ENCODE measurements at regions not wholly inside any gene's neighbourhood (a gene's known extent, or its start where the extent isn't known, plus 50 kb on each side); places are given as distances from the start of the nearest gene placed in this dataset.
"Not testable (repeated sequence)": the region's sequence is repeated elsewhere in the genome, so short reads cannot be mapped to it uniquely, and the experiment has no call there.

- no peak for DNase-seq (ENCODE audit: low read depth)
Observed at GRCh38 chr7:110442381-110442837, 648.5 kb upstream of the LRRN3 start.

GRCh38 chr7:110446658-110447057 is 644.3 kb upstream of the LRRN3 start:
- DNase-seq (ENCODE audit: low read depth) = no peak

GRCh38 chr7:110448918-110449317 is 642.0 kb upstream of the LRRN3 start:
- no peak for DNase-seq (ENCODE audit: low read depth)

- no peak for DNase-seq (ENCODE audit: low read depth)
Observed at GRCh38 chr7:110454713-110455112, 636.2 kb upstream of the LRRN3 start.

- DNase-seq (ENCODE audit: low read depth) = no peak
Observed at GRCh38 chr7:110461621-110462020, 629.3 kb upstream of the LRRN3 start.

GRCh38 chr7:110470420-110470819 is 620.5 kb upstream of the LRRN3 start:
- no peak for DNase-seq (ENCODE audit: low read depth)

GRCh38 chr7:110472419-110472818 is 618.5 kb upstream of the LRRN3 start:
- DNase-seq (ENCODE audit: low read depth) = not testable (repeated sequence)

- no peak for DNase-seq (ENCODE audit: low read depth)
Observed at GRCh38 chr7:110480964-110481363, 610.0 kb upstream of the LRRN3 start.

- no peak for DNase-seq (ENCODE audit: low read depth)
Observed at GRCh38 chr7:110483553-110483952, 607.4 kb upstream of the LRRN3 start.

- no peak for DNase-seq (ENCODE audit: low read depth)
Observed at GRCh38 chr7:110484356-110484755, 606.6 kb upstream of the LRRN3 start.

GRCh38 chr7:110486549-110486948 is 604.4 kb upstream of the LRRN3 start:
- no peak for DNase-seq (ENCODE audit: low read depth)

- peak; percentile 12 for DNase-seq (ENCODE audit: low read depth)
Observed at GRCh38 chr7:110502888-110503465, 588.0 kb upstream of the LRRN3 start.

- DNase-seq (ENCODE audit: low read depth) = no peak
Observed at GRCh38 chr7:110507369-110507768, 583.6 kb upstream of the LRRN3 start.

- DNase-seq (ENCODE audit: low read depth) = no peak
Observed at GRCh38 chr7:110507832-110508231, 583.1 kb upstream of the LRRN3 start.

- DNase-seq (ENCODE audit: low read depth) = not testable (repeated sequence)
Observed at GRCh38 chr7:110514975-110515551, 575.9 kb upstream of the LRRN3 start.

- DNase-seq (ENCODE audit: low read depth) = no peak
Observed at GRCh38 chr7:110519851-110520250, 571.1 kb upstream of the LRRN3 start.

GRCh38 chr7:110521357-110521911 is 569.5 kb upstream of the LRRN3 start:
- DNase-seq (ENCODE audit: low read depth) = no peak

- DNase-seq (ENCODE audit: low read depth) = peak; percentile 21
Observed at GRCh38 chr7:110522061-110522760, 568.7 kb upstream of the LRRN3 start.

- no peak for DNase-seq (ENCODE audit: low read depth)
Observed at GRCh38 chr7:110522761-110523200, 568.1 kb upstream of the LRRN3 start.

GRCh38 chr7:110529175-110529574 is 561.8 kb upstream of the LRRN3 start:
- DNase-seq (ENCODE audit: low read depth) = no peak

GRCh38 chr7:110531186-110531585 is 559.7 kb upstream of the LRRN3 start:
- DNase-seq (ENCODE audit: low read depth) = no peak

GRCh38 chr7:110534241-110534931 is 556.5 kb upstream of the LRRN3 start:
- peak; percentile 18 for DNase-seq (ENCODE audit: low read depth)

Data from LHCN-M2 (cell line).